ENCODE measurements at regions not wholly inside any gene's neighbourhood (a gene's known extent, or its start where the extent isn't known, plus 50 kb on each side); places are given as distances from the start of the nearest gene placed in this dataset.

DNA sequence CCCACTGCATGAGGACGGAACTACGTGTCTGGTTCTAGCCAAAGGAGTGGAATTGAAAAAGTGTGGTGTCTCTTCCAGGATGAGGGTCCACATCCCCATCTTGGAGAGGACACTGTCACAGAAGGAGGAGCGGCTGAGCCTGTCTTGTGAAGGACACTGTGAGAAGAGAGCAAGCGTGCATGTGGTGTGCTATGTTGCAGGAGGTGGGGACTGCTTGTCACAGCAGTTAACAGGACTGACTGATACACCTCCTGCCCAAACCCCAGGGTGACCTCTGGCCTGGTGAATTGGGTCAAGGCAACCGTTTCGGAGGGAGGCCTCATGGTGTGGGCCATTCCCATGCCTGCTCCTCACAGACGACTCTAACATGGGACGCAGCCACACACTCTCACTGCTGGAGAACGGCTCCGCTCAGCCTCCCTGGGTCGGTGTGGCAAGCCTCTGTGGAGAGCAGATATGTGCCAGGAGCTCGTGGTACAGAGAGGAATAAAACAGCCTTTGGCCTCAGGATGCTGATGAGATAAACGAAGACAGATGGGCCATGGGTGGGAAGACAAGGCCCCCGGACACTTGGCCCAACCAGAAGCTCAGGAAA, 56.4 kb upstream of the RBFOX3 start:
- Mint-ChIP-seq H3K36me3 (ENCODE audit: low read depth) (no peaks in the 10 kb centered on the region), H3K4me3 (no peak overlapping the region), H3K4me1 (no peaks in the 10 kb centered on the region), H3K27ac (ENCODE audit: unreplicated experiment) (no peak overlapping the region), H3K27me3 (ENCODE audit: low read depth) (peaks cover 47% of the 10 kb centered on the region), H3K9me3 (peaks cover 4% of the 10 kb centered on the region)
- TF ChIP-seq, protein P1, sequence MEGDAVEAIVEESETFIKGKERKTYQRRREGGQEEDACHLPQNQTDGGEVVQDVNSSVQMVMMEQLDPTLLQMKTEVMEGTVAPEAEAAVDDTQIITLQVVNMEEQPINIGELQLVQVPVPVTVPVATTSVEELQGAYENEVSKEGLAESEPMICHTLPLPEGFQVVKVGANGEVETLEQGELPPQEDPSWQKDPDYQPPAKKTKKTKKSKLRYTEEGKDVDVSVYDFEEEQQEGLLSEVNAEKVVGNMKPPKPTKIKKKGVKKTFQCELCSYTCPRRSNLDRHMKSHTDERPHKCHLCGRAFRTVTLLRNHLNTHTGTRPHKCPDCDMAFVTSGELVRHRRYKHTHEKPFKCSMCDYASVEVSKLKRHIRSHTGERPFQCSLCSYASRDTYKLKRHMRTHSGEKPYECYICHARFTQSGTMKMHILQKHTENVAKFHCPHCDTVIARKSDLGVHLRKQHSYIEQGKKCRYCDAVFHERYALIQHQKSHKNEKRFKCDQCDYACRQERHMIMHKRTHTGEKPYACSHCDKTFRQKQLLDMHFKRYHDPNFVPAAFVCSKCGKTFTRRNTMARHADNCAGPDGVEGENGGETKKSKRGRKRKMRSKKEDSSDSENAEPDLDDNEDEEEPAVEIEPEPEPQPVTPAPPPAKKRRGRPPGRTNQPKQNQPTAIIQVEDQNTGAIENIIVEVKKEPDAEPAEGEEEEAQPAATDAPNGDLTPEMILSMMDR (conservative IDR thresholded peaks at IDR 0.05), result no peak
- DNase-seq (ENCODE audit: low read depth, low spot score), result no peak

DNA sequence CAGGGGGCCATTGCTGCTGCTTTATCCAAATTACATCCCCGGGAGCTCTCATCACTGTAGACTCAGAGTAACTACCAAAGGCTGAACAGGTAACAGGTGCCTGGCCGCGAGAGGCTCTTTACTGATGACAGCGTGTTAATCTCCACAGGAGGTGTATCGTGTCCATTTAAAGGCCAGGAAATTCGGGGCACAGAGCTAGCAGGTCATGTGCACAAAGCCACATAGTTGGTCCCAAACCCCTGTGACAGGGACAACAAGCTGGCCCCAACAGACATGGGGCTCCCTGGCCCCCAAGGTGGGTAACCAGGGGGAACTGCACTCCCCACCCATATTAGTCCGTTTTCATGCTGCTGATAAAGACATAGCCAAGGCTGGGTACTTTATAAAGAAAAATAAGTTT, 55.3 kb upstream of the RBFOX3 start:
- Mint-ChIP-seq H3K36me3 (ENCODE audit: low read depth) (no peaks in the 10 kb centered on the region), H3K27ac (ENCODE audit: unreplicated experiment) (no peak overlapping the region), H3K4me3 (no peak overlapping the region), H3K4me1 (no peaks in the 10 kb centered on the region), H3K9me3 (peaks cover 3% of the 10 kb centered on the region), H3K27me3 (ENCODE audit: low read depth) (peaks cover 48% of the 10 kb centered on the region)
- no peak for DNase-seq (ENCODE audit: low read depth, low spot score)
- TF ChIP-seq, protein P1 (conservative IDR thresholded peaks at IDR 0.05), result no peak

DNA sequence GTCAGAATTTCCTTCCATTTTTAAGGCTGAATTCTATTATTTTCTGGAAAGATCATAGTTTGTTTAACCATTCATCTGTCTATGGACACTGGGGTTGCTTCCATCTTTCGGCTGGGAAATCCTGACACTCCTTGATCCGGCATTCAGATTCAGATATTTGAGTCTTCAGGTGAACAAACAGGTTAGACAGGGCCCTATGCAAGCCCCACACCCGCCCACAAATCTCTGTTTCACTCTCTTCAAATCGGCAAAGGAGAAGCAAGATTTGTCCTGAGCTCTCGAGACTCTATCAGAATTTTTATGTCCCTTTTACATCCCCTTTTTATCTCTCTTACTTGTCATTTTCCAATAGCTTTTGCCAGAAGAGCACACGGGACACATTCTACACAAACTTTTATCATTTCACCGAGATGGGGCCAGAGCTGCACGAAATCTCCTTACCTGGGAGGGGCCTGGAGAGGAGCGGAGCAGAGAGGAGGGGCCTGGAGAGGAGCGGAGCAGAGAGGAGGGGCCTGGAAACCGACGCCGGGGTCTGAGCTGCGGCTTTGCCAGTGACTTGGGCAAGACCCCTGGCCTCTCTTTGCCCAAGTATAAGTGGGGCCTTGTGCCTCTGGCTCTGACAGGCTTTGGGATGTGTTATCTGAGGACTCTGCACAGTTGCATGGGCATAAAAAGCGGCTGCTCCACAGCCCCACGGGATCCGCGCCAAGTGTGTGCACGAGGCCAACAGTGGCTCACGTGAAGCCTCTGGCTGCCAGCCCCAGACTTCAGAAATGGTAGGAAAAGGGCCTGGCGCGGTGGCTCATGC, 54.3 kb upstream of the RBFOX3 start:
- Mint-ChIP-seq H3K4me3 (no peak overlapping the region), H3K9me3 (peaks cover 6% of the 10 kb centered on the region), H3K36me3 (ENCODE audit: low read depth) (no peaks in the 10 kb centered on the region), H3K27ac (ENCODE audit: unreplicated experiment) (no peak overlapping the region), H3K27me3 (ENCODE audit: low read depth) (peaks cover 50% of the 10 kb centered on the region), H3K4me1 (no peaks in the 10 kb centered on the region)
- no peak for DNase-seq (ENCODE audit: low read depth, low spot score)
- TF ChIP-seq, protein P1 (conservative IDR thresholded peaks at IDR 0.05), result no peak

DNA sequence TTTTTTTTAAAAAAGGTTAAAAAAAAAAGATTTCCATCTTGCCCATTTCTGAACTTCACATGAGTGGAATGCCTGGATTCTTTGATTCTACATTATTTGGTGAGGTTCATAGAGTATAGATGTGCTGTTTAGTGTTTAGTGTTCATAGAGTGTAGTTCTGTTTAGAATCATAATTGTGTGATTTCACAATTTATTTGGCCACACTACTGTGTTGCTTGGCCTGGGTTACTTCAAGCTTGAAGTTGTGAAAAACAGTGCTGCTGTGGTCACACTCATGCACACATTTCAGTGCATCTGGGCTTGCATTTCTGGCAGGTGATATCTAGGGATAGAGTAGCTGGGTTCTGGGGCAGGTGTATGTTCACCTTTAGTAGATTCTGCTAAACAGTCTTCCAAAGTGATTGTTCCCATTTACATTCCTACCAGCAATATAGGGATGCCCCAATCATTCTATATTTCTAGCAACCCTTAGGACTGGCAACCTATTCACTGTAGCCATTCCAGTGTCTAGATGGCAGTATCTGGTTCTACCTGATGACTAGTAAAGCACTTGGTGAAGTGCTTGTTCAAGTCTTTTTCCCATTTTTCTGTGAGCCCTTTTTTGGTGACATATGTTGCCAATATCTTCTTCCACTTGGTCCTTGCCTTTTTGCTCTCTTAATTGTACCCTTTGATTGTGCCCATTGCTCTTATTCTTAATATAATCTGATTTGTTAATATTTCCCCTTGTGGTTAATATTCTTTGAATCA, 50.6 kb upstream of the RBFOX3 start:
- H3K27me3 Mint-ChIP-seq (ENCODE audit: low read depth), result peaks cover 49% of the 10 kb centered on the region
- H3K9me3 Mint-ChIP-seq, result peaks cover 6% of the 10 kb centered on the region
- H3K4me3 Mint-ChIP-seq, result no peak overlapping the region
- no peak for DNase-seq (ENCODE audit: low read depth, low spot score)
- H3K36me3 Mint-ChIP-seq (ENCODE audit: low read depth), result no peaks in the 10 kb centered on the region
- H3K4me1 Mint-ChIP-seq, result peaks cover 9% of the 10 kb centered on the region
- no peak overlapping the region for H3K27ac Mint-ChIP-seq (ENCODE audit: unreplicated experiment)
- TF ChIP-seq, protein P1 (conservative IDR thresholded peaks at IDR 0.05), result no peak
